A673 (cell line): ENCODE measurements at regions not wholly inside any gene's neighbourhood (a gene's known extent, or its start where the extent isn't known, plus 50 kb on each side); places are given as distances from the start of the nearest gene placed in this dataset.

Experiments used
- EZH2 ChIP-seq: fragments of 200-600 bp; sonication (generic); IDR thresholded peaks from 2 replicates; pipeline ENCODE4 v1.6.1; 2017; ENCODE audit warnings: borderline replicate concordance, low read depth, mild to moderate bottlenecking, mixed read lengths, antibody characterized with exemption, low read length; ENCODE audit not compliant: poor library complexity, severe bottlenecking
- TF ChIP-seq, protein P1 (sequence below): fragments of 300-800, 200-600 bp; sonication (generic); conservative IDR thresholded peaks from 2 replicates; pipeline ENCODE4 v1.5.1; 2017; ENCODE audit warnings: low read depth, mild to moderate bottlenecking, antibody characterized with exemption, low read length, moderate library complexity, mixed read lengths

DNA sequence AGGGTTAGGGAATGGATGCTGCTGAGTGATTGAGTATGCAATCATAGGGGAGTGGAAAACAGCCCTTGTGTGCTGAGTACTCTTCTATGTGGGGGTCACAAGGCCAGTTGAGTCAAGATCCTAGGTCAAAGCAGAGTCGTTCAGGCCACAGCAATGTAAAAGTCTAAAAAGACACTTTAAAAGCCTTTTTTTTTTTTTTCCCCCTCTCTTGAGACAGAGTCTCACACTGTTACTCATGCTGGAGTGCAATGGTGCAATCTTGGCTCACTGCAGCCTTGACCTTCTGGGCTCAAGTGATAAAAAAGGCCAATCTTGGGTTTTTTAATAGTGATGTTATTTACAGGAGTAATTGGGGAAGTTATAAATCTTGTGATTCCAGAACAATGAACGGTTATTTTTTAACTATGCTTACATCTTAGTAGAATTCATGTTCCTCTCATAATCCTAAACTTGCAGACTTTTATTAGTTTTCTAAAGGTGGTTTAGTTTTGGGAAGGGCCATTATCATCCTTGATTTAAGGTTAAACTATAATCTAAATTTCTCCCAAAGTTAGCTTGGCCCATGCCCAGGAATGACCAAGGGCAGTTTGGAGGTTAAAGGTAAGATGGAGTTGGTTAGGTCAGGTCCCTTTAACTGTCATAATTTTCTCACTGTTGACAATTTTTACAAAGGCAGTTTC lies 82.2 kb upstream of the BMP2K start:
- TF ChIP-seq, protein P1, sequence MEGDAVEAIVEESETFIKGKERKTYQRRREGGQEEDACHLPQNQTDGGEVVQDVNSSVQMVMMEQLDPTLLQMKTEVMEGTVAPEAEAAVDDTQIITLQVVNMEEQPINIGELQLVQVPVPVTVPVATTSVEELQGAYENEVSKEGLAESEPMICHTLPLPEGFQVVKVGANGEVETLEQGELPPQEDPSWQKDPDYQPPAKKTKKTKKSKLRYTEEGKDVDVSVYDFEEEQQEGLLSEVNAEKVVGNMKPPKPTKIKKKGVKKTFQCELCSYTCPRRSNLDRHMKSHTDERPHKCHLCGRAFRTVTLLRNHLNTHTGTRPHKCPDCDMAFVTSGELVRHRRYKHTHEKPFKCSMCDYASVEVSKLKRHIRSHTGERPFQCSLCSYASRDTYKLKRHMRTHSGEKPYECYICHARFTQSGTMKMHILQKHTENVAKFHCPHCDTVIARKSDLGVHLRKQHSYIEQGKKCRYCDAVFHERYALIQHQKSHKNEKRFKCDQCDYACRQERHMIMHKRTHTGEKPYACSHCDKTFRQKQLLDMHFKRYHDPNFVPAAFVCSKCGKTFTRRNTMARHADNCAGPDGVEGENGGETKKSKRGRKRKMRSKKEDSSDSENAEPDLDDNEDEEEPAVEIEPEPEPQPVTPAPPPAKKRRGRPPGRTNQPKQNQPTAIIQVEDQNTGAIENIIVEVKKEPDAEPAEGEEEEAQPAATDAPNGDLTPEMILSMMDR = no peak
- TF ChIP-seq EZH2 = no peak
